Left ventricle myocardium inferior (tissue), 1 donor: ENCODE measurements at regions not wholly inside any gene's neighbourhood (a gene's known extent, or its start where the extent isn't known, plus 50 kb on each side); places are given as distances from the start of the nearest gene placed in this dataset.

Source experiments
- DNase-seq: peaks from one replicate; pipeline ENCODE4 v3.0.0-alpha.2; 2020
- H3K27ac ChIP-seq: fragments of 200-600 bp; replicated peaks from 2 replicates; pipeline ENCODE4 v1.8.0; 2021
- H3K27me3 ChIP-seq: fragments of 200-600 bp; 2 replicates; pipeline ENCODE4 v1.8.0; 2021; ENCODE audit warnings: low read depth
- H3K36me3 ChIP-seq: fragments of 200-600 bp; 2 replicates; pipeline ENCODE4 v1.8.0; 2021
- H3K4me1 ChIP-seq: fragments of 200-600 bp; 2 replicates; pipeline ENCODE4 v1.8.0; 2021
- H3K4me3 ChIP-seq: fragments of 200-600 bp; 2 replicates; pipeline ENCODE4 v1.8.0; 2021; ENCODE audit warnings: mild to moderate bottlenecking, moderate library complexity
- H3K9me3 ChIP-seq: fragments of 200-600 bp; replicated peaks from 2 replicates; pipeline ENCODE4 v1.8.0; 2021
- CTCF ChIP-seq: fragments of 200-600 bp; IDR thresholded peaks from 2 replicates; pipeline ENCODE4 v1.8.0; 2021; ENCODE audit warnings: antibody characterized with exemption, mild to moderate bottlenecking, borderline replicate concordance
- intact Hi-C: fragments of 100-400 bp; cut with micrococcal nuclease; formaldehyde crosslinking; loops from one replicate; pipeline ENCODE4 v1.11.0; 2022
- donor health status: DM: no; HTN: yes; CAD: no; lungs with severe emphysema.

GRCh38 chr2:234676109-234676782, 179.4 kb upstream of the ARL4C start:
- DNase-seq, result no peak
- peaks cover 20% of the 10 kb centered on the region for H3K4me1 ChIP-seq
- intact Hi-C loops, result no loop called here
- no peaks in the 10 kb centered on the region for H3K9me3 ChIP-seq
- H3K27me3 ChIP-seq, result no peaks in the 10 kb centered on the region
- H3K4me3 ChIP-seq, result no peak overlapping the region
- no peak for TF ChIP-seq CTCF
- no peaks in the 10 kb centered on the region for H3K36me3 ChIP-seq
- no peak overlapping the region for H3K27ac ChIP-seq

- Histone ChIP-seq H3K36me3 (no peaks in the 10 kb centered on the region), H3K9me3 (no peaks in the 10 kb centered on the region), H3K27me3 (no peaks in the 10 kb centered on the region), H3K27ac (no peak overlapping the region), H3K4me1 (peaks cover 11% of the 10 kb centered on the region), H3K4me3 (no peak overlapping the region)
- no peak for TF ChIP-seq CTCF
- no peak for DNase-seq
- intact Hi-C loops, result no loop called here
These were observed 177.9 kb upstream of the ARL4C start for GRCh38 chr2:234674781-234675201.

GRCh38 chr2:234673961-234674759, 177.3 kb upstream of the ARL4C start:
- Histone ChIP-seq H3K9me3 (no peaks in the 10 kb centered on the region), H3K4me1 (peaks cover 10% of the 10 kb centered on the region), H3K4me3 (no peak overlapping the region), H3K36me3 (no peaks in the 10 kb centered on the region), H3K27me3 (no peaks in the 10 kb centered on the region), H3K27ac (no peak overlapping the region)
- no peak for DNase-seq
- intact Hi-C loops, result no loop called here
- no peak for TF ChIP-seq CTCF

- Histone ChIP-seq H3K4me3 (no peak overlapping the region), H3K9me3 (no peaks in the 10 kb centered on the region), H3K27me3 (no peaks in the 10 kb centered on the region), H3K4me1 (peaks cover 7% of the 10 kb centered on the region), H3K36me3 (no peaks in the 10 kb centered on the region), H3K27ac (no peak overlapping the region)
- no peak for DNase-seq
- no peak for TF ChIP-seq CTCF
- intact Hi-C loops, result no loop called here
These were observed 176.6 kb upstream of the ARL4C start for GRCh38 chr2:234673501-234673900.

- TF ChIP-seq CTCF, result no peak
- no peaks in the 10 kb centered on the region for H3K9me3 ChIP-seq
- H3K27me3 ChIP-seq, result no peaks in the 10 kb centered on the region
- intact Hi-C loops, result no loop called here
- peaks cover 7% of the 10 kb centered on the region for H3K4me1 ChIP-seq
- no peaks in the 10 kb centered on the region for H3K36me3 ChIP-seq
- no peak overlapping the region for H3K27ac ChIP-seq
- no peak overlapping the region for H3K4me3 ChIP-seq
- no peak for DNase-seq
These were observed 175.7 kb upstream of the ARL4C start for GRCh38 chr2:234672498-234673150.
